NOMO-1 treated with DMSO at 0.1 percent for 48 hours (cell line): ENCODE measurements at regions not wholly inside any gene's neighbourhood (a gene's known extent, or its start where the extent isn't known, plus 50 kb on each side); places are given as distances from the start of the nearest gene placed in this dataset.

Experiments
- DNase-seq: peaks from one replicate; lab custom pipeline; 2025; ENCODE audit not compliant: unreplicated experiment; lab: John Stamatoyannopoulos, UW

GRCh38 chr14:101474563-101475455, 86.5 kb upstream of the DIO3 start:
- no peak for DNase-seq

- peak; percentile 75 for DNase-seq
Measured at GRCh38 chr14:101475456-101476257, 85.6 kb upstream of the DIO3 start.

GRCh38 chr14:101476258-101476915, 84.9 kb upstream of the DIO3 start:
- no peak for DNase-seq

GRCh38 chr14:101476916-101477553, 84.3 kb upstream of the DIO3 start:
- peak; percentile 89 for DNase-seq

- no peak for DNase-seq
Measured at GRCh38 chr14:101477648-101478047, 83.6 kb upstream of the DIO3 start.

GRCh38 chr14:101478096-101478495, 83.2 kb upstream of the DIO3 start:
- no peak for DNase-seq

- DNase-seq: no peak
Measured at GRCh38 chr14:101478796-101479410, 82.4 kb upstream of the DIO3 start.

GRCh38 chr14:101480022-101480746, 81.1 kb upstream of the DIO3 start:
- DNase-seq: peak; percentile 13

- no peak for DNase-seq
Measured at GRCh38 chr14:101480747-101481530, 80.4 kb upstream of the DIO3 start.

GRCh38 chr14:101481557-101481956, 79.7 kb upstream of the DIO3 start:
- DNase-seq: no peak

GRCh38 chr14:101482066-101482465, 79.2 kb upstream of the DIO3 start:
- no peak for DNase-seq

- no peak for DNase-seq
Measured at GRCh38 chr14:101483829-101484228, 77.5 kb upstream of the DIO3 start.

- no peak for DNase-seq
Measured at GRCh38 chr14:101489092-101489760, 72.1 kb upstream of the DIO3 start.

GRCh38 chr14:101490771-101491170, 70.5 kb upstream of the DIO3 start:
- DNase-seq: no peak

- no peak for DNase-seq
Measured at GRCh38 chr14:101491841-101492240, 69.5 kb upstream of the DIO3 start.

- no peak for DNase-seq
Measured at GRCh38 chr14:101492716-101493115, 68.6 kb upstream of the DIO3 start.

GRCh38 chr14:101494826-101495225, 66.5 kb upstream of the DIO3 start:
- no peak for DNase-seq

- DNase-seq: no peak
Measured at GRCh38 chr14:101495284-101495683, 66.0 kb upstream of the DIO3 start.
